22Rv1 (cell line): ENCODE measurements at regions not wholly inside any gene's neighbourhood (a gene's known extent, or its start where the extent isn't known, plus 50 kb on each side); places are given as distances from the start of the nearest gene placed in this dataset.

ENCODE experiments used
- CTCF ChIP-seq: fragments of 450-650 bp; IDR thresholded peaks from 2 replicates; pipeline ENCODE4 v1.5.1; 2017; ENCODE audit warnings: mild to moderate bottlenecking
- ZFX ChIP-seq: fragments of 450-650 bp; IDR thresholded peaks from 2 replicates; pipeline ENCODE4 v1.6.1; 2017; ENCODE audit warnings: antibody characterized with exemption, borderline replicate concordance

GRCh38 chr1:228862542-228863505, 127.5 kb downstream of the RHOU start:
- TF ChIP-seq CTCF (no peak), ZFX (no peak)
